ENCODE measurements at regions not wholly inside any gene's neighbourhood (a gene's known extent, or its start where the extent isn't known, plus 50 kb on each side); places are given as distances from the start of the nearest gene placed in this dataset.

DNA sequence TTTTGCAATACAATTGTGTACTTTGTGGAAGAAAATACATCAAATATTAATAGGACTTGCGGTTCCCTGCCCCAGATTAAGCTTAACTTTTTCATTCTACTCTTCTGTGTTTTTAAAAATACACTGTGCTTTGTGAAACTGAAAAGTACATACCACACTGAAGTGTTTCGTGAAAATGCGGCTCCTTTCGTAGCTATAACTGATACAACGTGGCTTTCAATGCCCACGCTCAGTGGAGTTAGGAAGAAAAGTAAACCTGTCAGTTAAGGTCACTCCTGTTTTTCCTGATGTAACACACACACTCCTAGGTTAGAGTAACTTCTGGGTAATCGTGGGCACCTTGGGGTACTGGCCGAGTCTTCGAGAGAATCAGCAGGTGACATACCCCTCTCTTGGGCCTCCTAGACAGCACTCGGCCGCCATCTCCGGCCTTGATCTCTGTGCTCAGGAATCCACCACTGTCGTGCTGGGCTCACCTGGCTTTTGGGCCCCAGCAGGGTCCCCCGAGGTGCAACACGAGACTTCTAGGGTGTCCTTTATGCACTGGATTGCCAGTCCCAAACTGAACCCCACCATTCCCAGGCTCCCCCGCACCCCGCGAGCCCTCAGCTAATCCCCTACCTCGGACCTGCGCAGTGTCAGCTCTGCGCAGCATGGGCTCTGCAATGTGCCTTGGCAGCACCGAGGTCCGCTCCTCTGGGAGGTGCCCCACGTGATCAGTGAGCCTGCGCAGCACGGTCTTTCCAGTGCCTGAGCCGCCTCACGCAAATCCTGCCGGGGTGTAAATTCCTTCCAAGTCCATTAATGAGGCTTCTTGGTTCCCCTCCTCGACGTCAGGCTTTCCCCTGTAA lies 162.6 kb upstream of the INTU start:
- TF ChIP-seq POLR2AphosphoS5 (IDR thresholded peaks at IDR 0.05; ENCODE audit: low read depth, low read length) (no peak), TAF1 (IDR thresholded peaks at IDR 0.05; ENCODE audit: low read depth, low read length) (no peak), POLR2A (IDR thresholded peaks at IDR 0.05; ENCODE audit: low read depth, low read length) (no peak)
